ENCODE measurements at regions not wholly inside any gene's neighbourhood (a gene's known extent, or its start where the extent isn't known, plus 50 kb on each side); places are given as distances from the start of the nearest gene placed in this dataset.
"Not testable (repeated sequence)": the region's sequence is repeated elsewhere in the genome, so short reads cannot be mapped to it uniquely, and the experiment has no call there.

- no peak for TF ChIP-seq CTCF (IDR thresholded peaks at IDR 0.05; ENCODE audit: borderline replicate concordance)
- Histone ChIP-seq H3K4me1 (no peaks in the 10 kb centered on the region), H3K27ac (replicated peaks) (no peak overlapping the region), H3K36me3 (no peaks in the 10 kb centered on the region), H3K4me3 (no peak overlapping the region), H3K27me3 (ENCODE audit: low read depth) (no peaks in the 10 kb centered on the region), H3K9me3 (replicated peaks) (no peaks in the 10 kb centered on the region)
- intact Hi-C loops (cut with micrococcal nuclease): no loop called here
- no peak for DNase-seq
Observed at GRCh38 chrX:122220644-122221373, 963.3 kb upstream of the GRIA3 start.

GRCh38 chrX:122221810-122222209, 962.3 kb upstream of the GRIA3 start:
- DNase-seq; H3K4me3 ChIP-seq; H3K36me3 ChIP-seq; H3K4me1 ChIP-seq; intact Hi-C loops (cut with micrococcal nuclease); H3K27ac ChIP-seq (replicated peaks); H3K9me3 ChIP-seq (replicated peaks); H3K27me3 ChIP-seq (ENCODE audit: low read depth): not testable (repeated sequence)

- H3K27me3 ChIP-seq (ENCODE audit: low read depth); H3K4me1 ChIP-seq; H3K27ac ChIP-seq (replicated peaks); DNase-seq; H3K36me3 ChIP-seq; H3K4me3 ChIP-seq; H3K9me3 ChIP-seq (replicated peaks); intact Hi-C loops (cut with micrococcal nuclease): not testable (repeated sequence)
Observed at GRCh38 chrX:122224137-122224536, 959.9 kb upstream of the GRIA3 start.

DNA sequence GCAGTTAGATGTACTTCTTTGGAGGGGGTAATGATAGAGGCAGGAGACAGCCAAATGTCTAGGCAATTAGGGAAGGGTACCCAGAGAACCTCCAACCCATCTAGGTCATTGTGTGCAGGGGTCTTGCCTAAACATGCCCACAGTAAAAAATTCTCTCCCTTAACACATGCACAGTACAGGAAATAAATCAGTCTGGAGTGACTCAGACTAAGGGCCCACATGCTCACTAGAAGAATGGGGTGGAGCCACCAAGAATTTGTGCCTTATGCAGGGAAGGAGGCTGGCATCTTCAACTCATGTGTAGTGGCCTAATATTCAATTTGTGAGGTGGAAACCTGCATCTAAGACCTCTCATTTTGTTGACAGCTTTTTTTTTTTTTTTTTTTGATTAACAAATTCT, 945.3 kb upstream of the GRIA3 start:
- H3K27ac ChIP-seq (replicated peaks): no peak overlapping the region
- no peak for TF ChIP-seq CTCF (IDR thresholded peaks at IDR 0.05; ENCODE audit: borderline replicate concordance)
- intact Hi-C loops (cut with micrococcal nuclease): no loop called here
- H3K4me1 ChIP-seq: no peaks in the 10 kb centered on the region
- no peak overlapping the region for H3K4me3 ChIP-seq
- no peaks in the 10 kb centered on the region for H3K36me3 ChIP-seq
- no peaks in the 10 kb centered on the region for H3K9me3 ChIP-seq (replicated peaks)
- DNase-seq: no peak
- no peaks in the 10 kb centered on the region for H3K27me3 ChIP-seq (ENCODE audit: low read depth)

DNA sequence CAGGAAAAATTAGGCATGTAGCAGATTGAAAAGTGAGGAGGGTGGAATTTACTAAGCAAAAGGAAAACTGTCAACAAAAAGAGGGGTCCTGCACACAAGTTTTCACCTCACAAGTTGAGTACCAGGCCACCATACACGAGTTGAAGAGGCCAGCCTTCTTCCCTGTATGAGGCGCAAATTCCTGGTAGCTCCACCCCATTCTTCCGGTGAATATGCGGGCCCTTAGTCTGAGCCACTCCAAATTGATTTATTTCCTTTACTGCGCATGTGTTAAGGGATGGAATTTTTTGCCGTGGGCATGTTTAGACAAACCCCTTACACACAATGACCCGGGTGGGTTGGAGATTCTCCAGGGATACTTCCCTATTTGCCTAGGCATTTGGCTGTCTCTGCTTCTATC, 942.1 kb upstream of the GRIA3 start:
- Histone ChIP-seq H3K36me3 (no peaks in the 10 kb centered on the region), H3K27me3 (ENCODE audit: low read depth) (no peaks in the 10 kb centered on the region), H3K27ac (replicated peaks) (no peak overlapping the region), H3K4me1 (no peaks in the 10 kb centered on the region), H3K9me3 (replicated peaks) (no peaks in the 10 kb centered on the region), H3K4me3 (no peak overlapping the region)
- intact Hi-C loops (cut with micrococcal nuclease): no loop called here
- no peak for TF ChIP-seq CTCF (IDR thresholded peaks at IDR 0.05; ENCODE audit: borderline replicate concordance)
- DNase-seq: no peak

GRCh38 chrX:122244080-122244479, 940.0 kb upstream of the GRIA3 start:
- Histone ChIP-seq H3K27me3 (ENCODE audit: low read depth) (no peaks in the 10 kb centered on the region), H3K27ac (replicated peaks) (no peak overlapping the region), H3K9me3 (replicated peaks) (no peaks in the 10 kb centered on the region), H3K4me1 (no peaks in the 10 kb centered on the region), H3K36me3 (no peaks in the 10 kb centered on the region), H3K4me3 (no peak overlapping the region)
- no peak for DNase-seq
- TF ChIP-seq CTCF (IDR thresholded peaks at IDR 0.05; ENCODE audit: borderline replicate concordance): no peak
- intact Hi-C loops (cut with micrococcal nuclease): no loop called here

All from left ventricle myocardium inferior (tissue), 1 donor.